ENCODE measurements at regions not wholly inside any gene's neighbourhood (a gene's known extent, or its start where the extent isn't known, plus 50 kb on each side); places are given as distances from the start of the nearest gene placed in this dataset.

DNA sequence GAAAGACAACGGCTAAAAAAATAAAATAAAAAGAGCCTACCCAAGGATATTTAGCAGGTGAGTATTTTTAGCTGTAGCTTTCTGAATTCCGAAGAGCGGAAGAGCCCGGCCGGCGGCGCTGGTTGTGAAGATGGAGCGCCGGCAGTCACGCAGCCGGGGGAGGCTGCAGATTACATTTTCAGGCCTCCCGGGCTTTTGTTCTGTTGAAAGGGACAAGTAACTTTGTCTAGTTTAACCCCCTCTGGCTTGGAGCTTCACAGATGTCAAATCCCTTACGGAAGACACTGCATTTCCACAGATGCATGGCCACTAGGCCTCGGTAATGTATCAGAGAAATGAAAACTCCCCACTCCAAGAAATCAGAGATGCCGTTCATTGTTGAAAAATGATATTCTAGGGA is 497.6 kb upstream of the MKI67 start:
- H2AFZ ChIP-seq (ENCODE audit: low read depth, low read length, poor library complexity, severe bottlenecking): no peak overlapping the region
- ChIA-PET POLR2A (no interaction called here), CTCF (no interaction called here), RAD21 (ENCODE audit: low non-redundant PET in 1 of 2, low total read pairs in 2 of 2, uncharacterized antibody in 2 of 2, unreplicated experiment in 2 of 2) (no interaction called here)
- H3K27ac ChIP-seq (ENCODE audit: low read depth, low read length): no peak overlapping the region
- H3K4me3 ChIP-seq (replicated peaks in 1 of 2; ENCODE audit: low read depth in 1 of 2, low read length in 2 of 2): no peak overlapping the region
- H3K4me2 ChIP-seq (ENCODE audit: low read length): no peak overlapping the region
- no peak for DNase-seq (ENCODE audit: low read depth, low spot score)
- intact Hi-C loops (cut with micrococcal nuclease): no loop called here
- H3K79me2 ChIP-seq (ENCODE audit: insufficient read depth, low read length): no peaks in the 10 kb centered on the region
- no peaks in the 10 kb centered on the region for H3K36me3 ChIP-seq (ENCODE audit: control insufficient read depth in 1 of 2, insufficient read depth in 2 of 2, low read length in 2 of 2)
- BruUV-seq (replicated peaks): no TSS peak
- no peaks in the 10 kb centered on the region for H3K9me2 ChIP-seq (ENCODE audit: insufficient read depth)
- no peak for ATAC-seq
- no peak for TF ChIP-seq ZFX (IDR thresholded peaks at IDR 0.05)
- H3K9ac ChIP-seq (ENCODE audit: low read length): no peak overlapping the region
- no peaks in the 10 kb centered on the region for H4K20me1 ChIP-seq (ENCODE audit: insufficient read depth)
- H3K4me1 ChIP-seq (ENCODE audit: control insufficient read depth in 1 of 2, insufficient read depth in 2 of 2, low read length in 2 of 2): peaks cover 11 to 18% of the 10 kb centered on the region in 2 experiments
- no peaks in the 10 kb centered on the region for H3K9me3 ChIP-seq (ENCODE audit: control insufficient read depth in 1 of 2, insufficient read depth in 1 of 2, low read depth in 1 of 2, low read length in 2 of 2)
- peaks cover 17% of the 10 kb centered on the region for H3K27me3 ChIP-seq (ENCODE audit: insufficient read depth, low read length)

DNA sequence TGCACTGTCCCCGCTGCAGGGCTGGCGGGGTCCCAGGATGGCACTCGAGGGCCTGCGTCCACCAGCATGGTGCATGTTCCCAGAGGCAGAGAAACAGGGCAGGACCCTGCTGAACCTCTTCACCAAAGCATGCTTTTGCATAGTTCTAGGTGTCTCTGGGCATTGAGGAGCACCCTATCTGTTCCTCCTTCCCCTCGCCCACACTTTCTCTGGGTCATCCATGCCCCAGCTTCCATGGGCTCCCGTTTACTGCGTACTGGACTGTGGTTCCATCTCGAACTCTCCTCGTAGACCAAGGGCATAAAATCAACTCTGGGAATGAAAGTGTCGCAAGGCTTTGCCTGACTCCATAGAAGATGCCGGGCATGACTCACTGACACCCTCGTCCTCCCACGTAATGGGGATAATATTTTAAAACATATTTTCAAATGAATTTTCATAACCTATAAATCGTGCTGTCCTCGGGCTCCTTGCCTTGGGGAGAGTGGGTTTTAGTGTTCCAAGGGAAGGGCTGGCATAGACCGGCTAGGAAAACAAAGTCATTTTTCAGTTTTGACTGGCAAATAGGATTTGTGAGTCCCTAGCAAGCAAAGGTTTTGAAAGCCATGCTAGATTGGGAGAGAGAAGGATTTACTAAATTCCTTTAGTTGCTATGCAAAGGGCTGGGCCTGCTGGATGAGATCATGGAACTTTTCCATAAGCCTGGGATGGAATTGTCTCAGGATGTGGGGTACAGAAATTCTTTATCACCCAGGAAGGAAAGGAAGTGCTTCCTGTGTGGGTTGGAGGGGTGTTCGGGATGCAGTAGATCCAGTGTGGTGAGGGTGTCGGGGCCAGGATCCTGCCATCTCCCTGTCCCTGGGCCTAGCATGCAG is 498.7 kb upstream of the MKI67 start:
- no peak overlapping the region for H2AFZ ChIP-seq (ENCODE audit: low read depth, low read length, poor library complexity, severe bottlenecking)
- intact Hi-C loops (cut with micrococcal nuclease): no loop called here
- ChIA-PET RAD21 (ENCODE audit: low non-redundant PET in 1 of 2, low total read pairs in 2 of 2, uncharacterized antibody in 2 of 2, unreplicated experiment in 2 of 2) (no interaction called here), CTCF (no interaction called here), POLR2A (no interaction called here)
- no peaks in the 10 kb centered on the region for H3K79me2 ChIP-seq (ENCODE audit: insufficient read depth, low read length)
- no peak overlapping the region for H3K4me3 ChIP-seq (replicated peaks in 1 of 2; ENCODE audit: low read depth in 1 of 2, low read length in 2 of 2)
- H3K4me2 ChIP-seq (ENCODE audit: low read length): no peak overlapping the region
- DNase-seq (ENCODE audit: low read depth, low spot score) (no peak), ATAC-seq (no peak)
- no peak overlapping the region for H3K27ac ChIP-seq (ENCODE audit: low read depth, low read length)
- H3K36me3 ChIP-seq (ENCODE audit: control insufficient read depth in 1 of 2, insufficient read depth in 2 of 2, low read length in 2 of 2): no peaks in the 10 kb centered on the region
- H3K9me3 ChIP-seq (ENCODE audit: control insufficient read depth in 1 of 2, insufficient read depth in 1 of 2, low read depth in 1 of 2, low read length in 2 of 2): no peaks in the 10 kb centered on the region
- peaks cover 22 to 30% of the 10 kb centered on the region in 2 experiments for H3K4me1 ChIP-seq (ENCODE audit: control insufficient read depth in 1 of 2, insufficient read depth in 2 of 2, low read length in 2 of 2)
- BruUV-seq (replicated peaks): no TSS peak
- no peaks in the 10 kb centered on the region for H4K20me1 ChIP-seq (ENCODE audit: insufficient read depth)
- H3K9ac ChIP-seq (ENCODE audit: low read length): no peak overlapping the region
- no peaks in the 10 kb centered on the region for H3K9me2 ChIP-seq (ENCODE audit: insufficient read depth)
- H3K27me3 ChIP-seq (ENCODE audit: insufficient read depth, low read length): peaks cover 9% of the 10 kb centered on the region; the same call in 1 of the 2 replicates
- TF ChIP-seq YY1 (IDR thresholded peaks at IDR 0.05; ENCODE audit: extremely low read depth, insufficient replicate concordance, low read depth, low read length) (no peak), ZFX (IDR thresholded peaks at IDR 0.05) (no peak), ELF1 (IDR thresholded peaks at IDR 0.05; ENCODE audit: borderline replicate concordance, low read depth) (no peak), POLR2AphosphoS5 (IDR thresholded peaks at IDR 0.05; ENCODE audit: low read depth, low read length) (no peak), RAD21 (IDR thresholded peaks at IDR 0.05; ENCODE audit: low read depth) (no peak), SP1 (IDR thresholded peaks at IDR 0.05; ENCODE audit: low read depth) (no peak), FOSL1 (IDR thresholded peaks at IDR 0.05; ENCODE audit: low read depth) (no peak), EGR1 (IDR thresholded peaks at IDR 0.05; ENCODE audit: low read depth) (no peak), JUND (IDR thresholded peaks at IDR 0.05) (no peak), TCF7L2 (IDR thresholded peaks at IDR 0.05; ENCODE audit: borderline replicate concordance, extremely low read depth, insufficient read depth, insufficient read length) (no peak), ZNF274 (IDR thresholded peaks at IDR 0.05; ENCODE audit: low read depth, low read length) (no peak), CEBPB (IDR thresholded peaks at IDR 0.05; ENCODE audit: low read depth) (no peak)
- TF ChIP-seq, protein P1, sequence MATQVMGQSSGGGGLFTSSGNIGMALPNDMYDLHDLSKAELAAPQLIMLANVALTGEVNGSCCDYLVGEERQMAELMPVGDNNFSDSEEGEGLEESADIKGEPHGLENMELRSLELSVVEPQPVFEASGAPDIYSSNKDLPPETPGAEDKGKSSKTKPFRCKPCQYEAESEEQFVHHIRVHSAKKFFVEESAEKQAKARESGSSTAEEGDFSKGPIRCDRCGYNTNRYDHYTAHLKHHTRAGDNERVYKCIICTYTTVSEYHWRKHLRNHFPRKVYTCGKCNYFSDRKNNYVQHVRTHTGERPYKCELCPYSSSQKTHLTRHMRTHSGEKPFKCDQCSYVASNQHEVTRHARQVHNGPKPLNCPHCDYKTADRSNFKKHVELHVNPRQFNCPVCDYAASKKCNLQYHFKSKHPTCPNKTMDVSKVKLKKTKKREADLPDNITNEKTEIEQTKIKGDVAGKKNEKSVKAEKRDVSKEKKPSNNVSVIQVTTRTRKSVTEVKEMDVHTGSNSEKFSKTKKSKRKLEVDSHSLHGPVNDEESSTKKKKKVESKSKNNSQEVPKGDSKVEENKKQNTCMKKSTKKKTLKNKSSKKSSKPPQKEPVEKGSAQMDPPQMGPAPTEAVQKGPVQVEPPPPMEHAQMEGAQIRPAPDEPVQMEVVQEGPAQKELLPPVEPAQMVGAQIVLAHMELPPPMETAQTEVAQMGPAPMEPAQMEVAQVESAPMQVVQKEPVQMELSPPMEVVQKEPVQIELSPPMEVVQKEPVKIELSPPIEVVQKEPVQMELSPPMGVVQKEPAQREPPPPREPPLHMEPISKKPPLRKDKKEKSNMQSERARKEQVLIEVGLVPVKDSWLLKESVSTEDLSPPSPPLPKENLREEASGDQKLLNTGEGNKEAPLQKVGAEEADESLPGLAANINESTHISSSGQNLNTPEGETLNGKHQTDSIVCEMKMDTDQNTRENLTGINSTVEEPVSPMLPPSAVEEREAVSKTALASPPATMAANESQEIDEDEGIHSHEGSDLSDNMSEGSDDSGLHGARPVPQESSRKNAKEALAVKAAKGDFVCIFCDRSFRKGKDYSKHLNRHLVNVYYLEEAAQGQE (IDR thresholded peaks at IDR 0.05; ENCODE audit: low read depth): no peak
- TF ChIP-seq, protein P2, sequence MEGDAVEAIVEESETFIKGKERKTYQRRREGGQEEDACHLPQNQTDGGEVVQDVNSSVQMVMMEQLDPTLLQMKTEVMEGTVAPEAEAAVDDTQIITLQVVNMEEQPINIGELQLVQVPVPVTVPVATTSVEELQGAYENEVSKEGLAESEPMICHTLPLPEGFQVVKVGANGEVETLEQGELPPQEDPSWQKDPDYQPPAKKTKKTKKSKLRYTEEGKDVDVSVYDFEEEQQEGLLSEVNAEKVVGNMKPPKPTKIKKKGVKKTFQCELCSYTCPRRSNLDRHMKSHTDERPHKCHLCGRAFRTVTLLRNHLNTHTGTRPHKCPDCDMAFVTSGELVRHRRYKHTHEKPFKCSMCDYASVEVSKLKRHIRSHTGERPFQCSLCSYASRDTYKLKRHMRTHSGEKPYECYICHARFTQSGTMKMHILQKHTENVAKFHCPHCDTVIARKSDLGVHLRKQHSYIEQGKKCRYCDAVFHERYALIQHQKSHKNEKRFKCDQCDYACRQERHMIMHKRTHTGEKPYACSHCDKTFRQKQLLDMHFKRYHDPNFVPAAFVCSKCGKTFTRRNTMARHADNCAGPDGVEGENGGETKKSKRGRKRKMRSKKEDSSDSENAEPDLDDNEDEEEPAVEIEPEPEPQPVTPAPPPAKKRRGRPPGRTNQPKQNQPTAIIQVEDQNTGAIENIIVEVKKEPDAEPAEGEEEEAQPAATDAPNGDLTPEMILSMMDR (IDR thresholded peaks at IDR 0.05 in 2 of 3, conservative IDR thresholded peaks at IDR 0.05 in 1 of 3; ENCODE audit: borderline replicate concordance in 1 of 3, insufficient read depth in 1 of 3, low read depth in 2 of 3, low read length in 2 of 3): no peak
- TF ChIP-seq, protein P3, sequence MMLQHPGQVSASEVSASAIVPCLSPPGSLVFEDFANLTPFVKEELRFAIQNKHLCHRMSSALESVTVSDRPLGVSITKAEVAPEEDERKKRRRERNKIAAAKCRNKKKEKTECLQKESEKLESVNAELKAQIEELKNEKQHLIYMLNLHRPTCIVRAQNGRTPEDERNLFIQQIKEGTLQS (IDR thresholded peaks at IDR 0.05): no peak
